ENCODE measurements at regions not wholly inside any gene's neighbourhood (a gene's known extent, or its start where the extent isn't known, plus 50 kb on each side); places are given as distances from the start of the nearest gene placed in this dataset.

GRCh38 chr13:30128095-30128494 is 179.3 kb downstream of the KATNAL1 start:
- no peak for DNase-seq (ENCODE audit: extremely low read depth in 1 of 2, low read depth in 1 of 2)

DNA sequence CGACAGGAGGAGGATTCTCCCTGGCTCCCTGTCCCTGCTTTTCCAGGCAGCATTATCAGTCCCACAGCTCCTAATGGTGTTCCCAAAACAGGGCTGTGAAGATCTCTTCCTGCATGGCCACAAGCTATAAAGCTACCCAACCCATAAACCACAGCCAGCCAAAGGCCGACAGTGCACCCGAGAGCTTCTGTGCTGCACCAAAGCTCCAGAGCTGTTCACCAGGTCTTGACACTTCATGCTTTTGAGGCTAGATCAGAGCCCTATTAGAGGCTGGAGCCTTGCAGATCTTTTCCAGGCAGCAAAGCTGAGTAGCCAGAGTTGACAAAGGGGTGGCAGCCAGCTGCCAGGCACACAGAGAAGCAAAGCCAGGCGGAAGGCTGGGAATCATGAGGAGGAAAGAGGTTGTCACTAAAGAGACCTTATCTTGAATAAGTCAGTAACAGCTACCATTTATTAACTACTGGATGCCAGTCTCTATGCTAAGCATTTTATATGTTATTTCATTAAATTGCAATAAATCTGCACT is 180.4 kb downstream of the KATNAL1 start:
- DNase-seq (ENCODE audit: extremely low read depth in 1 of 2, low read depth in 1 of 2), result no peak

GRCh38 chr13:30125422-30126073 is 181.8 kb downstream of the KATNAL1 start:
- no peak for DNase-seq (ENCODE audit: extremely low read depth in 1 of 2, low read depth in 1 of 2)

DNA sequence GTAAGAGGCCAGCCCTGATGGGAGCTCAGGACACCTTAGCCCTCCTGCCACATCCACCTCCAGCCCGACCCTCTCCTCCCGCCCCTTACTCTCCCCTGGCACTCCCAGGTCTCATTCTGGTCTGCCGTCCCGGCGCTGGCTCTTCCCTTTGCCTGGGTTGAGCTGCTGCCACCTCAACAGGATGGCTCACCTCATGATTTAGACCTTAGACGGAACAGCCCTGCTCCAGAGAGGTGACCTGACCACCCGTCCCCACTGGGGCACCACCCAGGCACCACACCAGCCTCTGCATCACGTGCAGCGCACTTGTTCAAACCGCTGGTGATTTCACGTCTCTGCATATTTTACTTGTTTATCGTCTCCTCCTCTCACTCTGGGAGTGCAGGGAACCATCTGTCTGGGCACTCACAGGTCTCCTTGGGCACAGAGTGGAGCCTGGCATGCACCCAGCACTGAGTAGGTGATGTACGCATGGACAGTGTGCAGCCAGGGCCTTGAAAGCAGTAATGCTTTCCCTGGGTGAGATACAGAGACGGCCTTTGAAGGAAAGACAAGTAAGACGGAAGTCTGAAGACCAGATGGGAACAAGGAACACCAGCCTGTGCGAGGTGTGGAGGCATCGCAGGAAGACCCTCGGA is 183.1 kb downstream of the KATNAL1 start:
- DNase-seq (ENCODE audit: extremely low read depth in 1 of 2, low read depth in 1 of 2), result no peak

DNA sequence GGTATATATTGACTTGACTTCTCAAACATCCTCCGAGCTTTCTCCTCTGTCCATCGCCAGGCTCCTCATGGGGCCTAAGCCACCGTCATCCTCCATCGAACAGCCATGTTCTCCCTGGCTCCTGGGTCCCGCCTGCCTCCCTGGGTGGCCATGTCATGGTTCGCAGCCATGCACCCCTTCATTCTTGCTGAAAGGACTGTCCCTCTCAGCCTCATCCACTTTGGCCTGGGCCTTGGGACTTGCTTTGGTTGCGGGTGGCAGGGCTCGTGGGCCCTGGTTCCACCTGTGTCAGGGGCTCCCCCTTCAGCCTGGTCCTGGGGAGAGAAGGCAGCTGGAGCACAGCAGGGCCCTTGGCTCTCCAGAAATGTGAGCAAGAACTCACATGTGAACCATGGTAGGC is 183.8 kb downstream of the KATNAL1 start:
- no peak for DNase-seq (ENCODE audit: extremely low read depth in 1 of 2, low read depth in 1 of 2)

DNA sequence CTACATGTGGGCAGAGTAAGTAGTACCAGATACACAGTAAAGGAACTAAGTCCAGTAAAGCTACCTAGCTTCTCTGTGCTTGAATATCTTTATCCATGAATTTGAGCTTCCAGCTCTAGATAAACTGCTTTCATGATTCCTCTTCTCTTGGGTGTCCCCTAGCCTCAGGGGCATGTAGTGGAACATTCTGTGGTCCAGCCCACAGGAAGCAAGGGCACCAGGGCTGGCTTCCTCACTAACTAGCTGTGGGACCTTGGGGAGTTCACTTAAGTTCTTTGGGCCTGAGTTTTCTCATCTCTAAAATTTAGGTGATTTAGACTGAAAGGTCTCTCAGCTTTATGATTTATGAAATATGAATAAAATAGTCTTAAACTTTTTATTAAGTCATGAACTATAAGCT is 185.7 kb downstream of the KATNAL1 start:
- DNase-seq (ENCODE audit: extremely low read depth in 1 of 2, low read depth in 1 of 2), result no peak

DNA sequence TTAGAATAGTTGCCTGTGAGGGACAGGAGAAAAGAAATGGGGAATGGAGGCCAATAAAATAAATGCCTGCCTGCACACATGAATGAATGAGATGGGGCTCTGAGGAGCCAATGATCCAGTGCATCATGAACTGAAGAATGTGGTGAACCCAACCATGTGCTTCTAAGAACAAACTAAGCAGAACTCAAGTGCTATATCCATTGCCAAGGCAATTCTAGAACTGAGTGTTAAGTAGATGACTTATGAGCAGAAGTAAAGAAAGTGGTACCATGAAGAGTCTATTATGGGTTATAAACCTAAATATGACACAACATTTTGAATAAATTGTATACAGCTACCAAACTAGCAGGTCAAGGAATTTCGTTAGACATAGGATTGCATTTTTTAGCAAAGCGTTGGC is 186.1 kb downstream of the KATNAL1 start:
- DNase-seq (ENCODE audit: extremely low read depth in 1 of 2, low read depth in 1 of 2), result no peak

DNA sequence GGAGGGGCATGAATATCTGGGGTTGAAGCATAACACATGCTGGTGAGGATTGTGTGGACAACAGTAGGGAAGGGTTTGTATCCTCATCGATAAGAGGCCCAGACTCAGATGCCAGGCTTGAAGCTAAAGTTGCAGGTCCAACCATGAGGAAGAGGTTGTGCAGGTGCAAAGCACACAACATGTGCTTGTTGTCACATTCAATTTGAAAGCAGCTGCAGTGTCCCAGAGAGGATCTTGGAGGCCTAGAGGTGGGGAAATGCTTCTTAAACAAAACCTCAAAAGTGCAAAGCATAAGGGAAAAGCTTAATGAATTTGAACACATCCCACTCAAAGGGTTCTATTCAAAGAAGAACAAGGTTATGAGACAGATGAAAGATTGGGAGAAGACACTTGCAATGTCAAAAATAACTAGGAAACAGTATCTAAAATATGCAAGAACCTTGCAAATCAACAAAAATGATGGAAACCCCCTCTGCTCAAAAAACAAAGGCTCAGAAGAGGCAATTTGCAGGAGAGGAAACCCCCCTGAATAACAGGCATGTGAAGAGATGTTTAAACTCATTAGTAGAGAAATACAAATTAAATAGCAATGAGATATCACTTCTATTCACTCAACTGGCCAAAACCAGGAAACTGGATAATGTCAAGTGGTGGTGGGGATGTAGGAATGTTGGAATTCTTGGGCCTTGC is 187.1 kb downstream of the KATNAL1 start:
- no peak for DNase-seq (ENCODE audit: extremely low read depth in 1 of 2, low read depth in 1 of 2)

DNA sequence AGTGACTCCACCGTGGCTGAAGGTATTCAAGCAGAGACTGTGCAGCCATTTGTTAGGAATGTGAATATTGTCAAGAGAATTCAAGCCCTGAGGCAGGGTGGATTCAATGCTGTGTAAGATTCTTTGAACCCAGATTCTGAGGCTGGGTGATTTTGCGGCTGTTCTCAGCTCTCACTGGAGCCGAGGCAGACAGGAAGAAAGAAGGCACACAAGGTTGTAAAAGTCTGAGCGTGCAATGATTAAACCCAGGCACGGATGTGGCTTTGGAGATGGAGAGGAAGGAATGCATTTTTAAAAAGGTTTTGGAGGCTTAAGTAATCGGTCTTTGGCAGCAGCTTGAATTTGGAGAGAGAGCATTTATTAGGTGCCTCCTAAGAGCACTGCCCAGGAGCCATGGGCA is 187.9 kb downstream of the KATNAL1 start:
- no peak for DNase-seq (ENCODE audit: extremely low read depth in 1 of 2, low read depth in 1 of 2)

GRCh38 chr13:30116379-30116778 is 191.0 kb downstream of the KATNAL1 start:
- no peak for DNase-seq (ENCODE audit: extremely low read depth in 1 of 2, low read depth in 1 of 2)

- DNase-seq (ENCODE audit: extremely low read depth in 1 of 2, low read depth in 1 of 2), result no peak
These were observed 192.1 kb downstream of the KATNAL1 start for GRCh38 chr13:30115257-30115600.

DNA sequence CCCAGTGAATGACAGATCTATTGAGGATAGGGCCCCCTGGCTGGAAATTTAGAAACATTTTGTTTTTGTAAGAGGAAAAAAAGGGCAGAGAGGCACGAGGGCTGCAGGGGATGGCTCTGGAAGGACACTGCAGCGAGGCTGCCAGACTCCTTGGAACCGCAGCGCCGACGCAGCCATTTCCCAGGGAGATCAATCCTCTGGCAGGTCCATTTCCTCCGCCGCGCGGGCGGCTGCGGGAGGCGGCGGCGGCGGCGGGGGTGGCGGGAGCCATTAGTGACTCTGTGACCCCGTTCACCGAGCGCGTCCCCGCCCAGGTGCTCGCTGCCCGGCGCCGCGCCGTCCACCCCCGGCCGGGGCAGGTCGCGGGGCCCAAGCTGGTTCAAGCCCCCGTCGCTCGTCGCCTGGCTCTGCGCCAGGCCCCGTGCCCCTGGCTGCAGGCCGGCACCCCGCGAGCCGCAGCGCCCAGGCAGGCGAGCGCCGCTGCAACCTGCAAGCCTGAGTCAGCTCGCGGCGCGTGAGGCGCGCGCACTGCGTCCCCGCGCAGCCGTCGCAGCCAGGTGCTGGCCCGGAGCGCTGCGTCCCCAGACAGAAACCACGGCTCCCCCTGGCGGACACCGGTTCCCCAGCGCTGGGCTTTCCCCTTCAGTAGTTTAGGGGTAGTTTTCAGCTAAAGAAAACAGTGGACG is 192.6 kb downstream of the KATNAL1 start:
- peak; percentile 83 to 92 for DNase-seq (ENCODE audit: extremely low read depth in 1 of 2, low read depth in 1 of 2)

- no peak for DNase-seq (ENCODE audit: extremely low read depth in 1 of 2, low read depth in 1 of 2)
These were observed 193.3 kb downstream of the KATNAL1 start for GRCh38 chr13:30113983-30114570.

DNA sequence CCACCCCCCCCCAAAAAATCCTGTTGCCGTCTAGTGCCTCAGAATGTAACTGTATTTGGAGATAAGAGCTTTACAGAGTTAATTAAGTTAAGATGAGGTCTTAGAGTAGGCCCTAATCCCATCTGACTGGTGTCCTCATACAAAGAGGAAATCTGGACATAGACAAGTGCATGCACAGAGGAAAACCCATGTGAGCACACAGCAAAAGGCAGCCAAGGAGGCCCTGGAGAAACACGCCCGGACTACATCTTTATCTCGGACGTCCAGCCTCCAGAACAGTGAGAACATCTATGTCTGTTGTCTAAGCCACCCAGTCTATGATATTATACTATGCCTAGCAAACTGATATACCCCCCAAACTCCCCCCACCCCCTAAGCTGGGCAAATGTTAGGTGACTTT is 193.8 kb downstream of the KATNAL1 start:
- no peak for DNase-seq (ENCODE audit: extremely low read depth in 1 of 2, low read depth in 1 of 2)

- peak; percentile 48 to 66 for DNase-seq (ENCODE audit: extremely low read depth in 1 of 2, low read depth in 1 of 2)
These were observed 194.5 kb downstream of the KATNAL1 start for GRCh38 chr13:30112602-30113435.

GRCh38 chr13:30111810-30112209 is 195.5 kb downstream of the KATNAL1 start:
- no peak for DNase-seq (ENCODE audit: extremely low read depth in 1 of 2, low read depth in 1 of 2)

GRCh38 chr13:30110301-30111070 is 196.9 kb downstream of the KATNAL1 start:
- no peak for DNase-seq (ENCODE audit: extremely low read depth in 1 of 2, low read depth in 1 of 2)

DNA sequence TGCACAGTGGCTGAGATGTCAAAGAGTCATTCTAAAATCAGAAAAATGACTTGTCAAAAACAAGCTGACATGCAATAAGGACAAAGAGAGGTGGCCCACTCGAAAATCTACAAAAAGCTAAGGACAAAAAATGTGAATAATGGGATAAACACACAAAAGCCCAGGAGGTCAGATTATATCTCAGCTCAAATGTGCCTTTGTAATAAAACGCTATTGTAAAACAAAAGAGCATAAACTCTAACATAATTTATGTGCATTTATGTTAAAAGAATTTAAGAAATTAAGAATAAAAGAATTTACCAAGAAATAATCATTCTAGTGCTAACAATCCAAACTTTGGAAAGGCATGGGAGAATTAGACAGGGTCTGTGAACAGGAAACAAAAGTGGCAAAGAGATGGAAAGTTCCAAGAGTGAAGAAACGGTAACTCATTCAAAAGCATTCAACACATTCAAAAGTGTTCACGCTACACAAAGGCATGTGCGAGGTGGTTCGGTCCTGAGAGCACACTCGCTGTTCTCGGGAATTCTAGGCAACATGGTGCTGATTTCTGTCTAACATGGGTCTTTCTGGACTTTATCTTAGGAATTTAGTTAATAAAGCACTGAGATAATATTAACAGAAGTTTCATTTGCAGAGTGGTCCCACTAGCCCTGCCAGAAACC is 197.7 kb downstream of the KATNAL1 start:
- no peak for DNase-seq (ENCODE audit: extremely low read depth in 1 of 2, low read depth in 1 of 2)

DNA sequence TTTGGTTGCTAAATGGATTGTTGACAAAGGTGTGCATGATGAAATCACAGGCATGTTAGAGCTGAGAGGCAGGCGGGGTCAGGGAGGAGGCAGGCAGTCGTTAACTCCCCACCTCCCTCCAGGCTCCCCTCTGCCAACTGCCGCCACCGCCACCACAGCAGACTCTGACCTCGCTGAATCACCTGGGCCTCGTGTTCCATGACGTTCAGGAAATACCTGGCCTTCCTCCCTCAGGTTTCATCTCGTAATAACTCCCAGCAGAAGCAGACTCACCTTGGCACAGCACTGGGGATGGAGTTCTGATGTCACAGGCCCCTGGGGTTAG is 198.5 kb downstream of the KATNAL1 start:
- DNase-seq (ENCODE audit: extremely low read depth in 1 of 2, low read depth in 1 of 2), result no peak
